HG02938 (cell line): ENCODE measurements at regions not wholly inside any gene's neighbourhood (a gene's known extent, or its start where the extent isn't known, plus 50 kb on each side); places are given as distances from the start of the nearest gene placed in this dataset.

Source experiments
- ATAC-seq: cut with Tn5 transposase; IDR thresholded peaks from one replicate; pipeline ENCODE4 v1.9.1; 2021; ENCODE audit warnings: mild to moderate bottlenecking, moderate library complexity; ENCODE audit not compliant: unreplicated experiment

DNA sequence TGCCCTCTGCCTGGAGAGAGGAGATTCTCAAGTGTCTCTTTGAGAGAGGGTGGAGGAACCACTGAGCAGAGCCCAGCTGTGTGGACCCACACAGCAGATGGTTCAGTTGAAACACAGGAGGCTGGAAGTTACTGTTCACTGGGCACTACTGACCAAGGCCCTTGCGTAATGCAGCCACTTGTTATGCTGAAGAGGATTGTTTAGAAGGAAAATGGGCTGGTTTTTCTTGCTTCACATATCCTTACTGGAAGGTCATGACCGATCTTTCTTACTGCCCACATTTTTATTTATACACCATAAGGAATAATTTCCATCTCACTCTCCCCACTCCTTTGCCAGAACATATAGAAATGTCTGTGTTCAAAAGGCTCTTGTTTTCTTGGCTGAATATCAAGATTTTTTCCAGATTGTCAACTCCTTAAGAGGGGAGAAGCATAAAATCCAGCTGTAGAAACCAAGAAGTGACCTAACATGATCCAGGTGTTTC is 375.1 kb upstream of the DDHD1 start:
- no peak for ATAC-seq

DNA sequence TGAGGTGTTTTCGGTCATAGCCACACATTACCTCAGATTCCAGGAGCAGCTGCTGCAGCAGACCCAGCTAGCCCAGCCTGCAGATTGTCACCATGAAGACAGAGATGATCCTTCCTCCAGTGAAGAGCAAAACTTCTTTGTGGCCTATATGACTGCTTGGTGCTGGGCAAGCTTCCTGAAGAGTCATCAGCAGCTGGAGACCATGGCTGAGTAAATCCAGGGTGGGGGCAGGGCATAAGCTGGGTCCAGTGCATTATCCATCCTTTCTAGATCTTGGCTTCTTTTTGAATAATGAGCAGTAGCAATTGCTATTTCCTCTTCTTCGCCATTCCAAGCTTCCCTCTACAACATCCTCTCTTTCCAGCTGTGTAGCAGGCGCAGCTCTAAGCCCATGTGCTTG is 373.1 kb upstream of the DDHD1 start:
- ATAC-seq, result no peak

DNA sequence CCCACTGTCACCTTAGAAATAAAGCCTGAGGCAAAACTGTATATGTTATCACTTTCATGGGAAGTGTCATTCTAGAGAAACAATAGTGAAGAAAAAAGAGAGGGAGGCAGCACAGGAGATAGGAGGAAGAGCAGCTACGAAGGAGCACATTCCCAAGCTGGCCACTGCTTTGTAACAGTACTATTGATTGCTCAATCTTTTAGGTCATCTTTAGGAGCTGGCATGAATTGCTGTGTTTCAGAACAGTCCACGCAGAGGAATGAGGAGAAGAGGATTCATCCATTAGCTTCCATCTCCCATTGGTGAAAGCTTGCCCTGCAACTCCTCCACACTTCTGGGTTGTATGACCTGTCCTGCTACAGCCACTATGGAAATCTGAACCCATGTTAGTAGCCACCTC is 372.5 kb upstream of the DDHD1 start:
- ATAC-seq, result no peak

DNA sequence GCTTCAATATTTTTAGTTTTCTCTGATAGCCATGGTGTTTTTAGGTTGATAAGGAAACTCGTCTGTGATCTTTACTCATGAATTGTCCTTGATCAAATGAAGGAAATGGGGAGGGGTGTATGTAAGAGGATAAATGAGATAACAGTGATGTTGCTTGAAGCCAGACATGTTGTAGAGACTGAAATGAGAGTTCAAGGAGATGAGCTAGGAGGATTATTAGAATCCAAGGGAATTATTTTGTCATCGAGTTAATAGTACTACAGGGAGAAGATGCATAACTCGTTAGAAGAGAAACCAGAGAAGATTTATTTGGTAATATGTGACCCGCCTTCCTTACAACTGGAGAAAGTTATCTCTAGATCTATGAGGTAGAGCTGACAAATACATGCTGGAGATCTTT is 371.3 kb upstream of the DDHD1 start:
- no peak for ATAC-seq

DNA sequence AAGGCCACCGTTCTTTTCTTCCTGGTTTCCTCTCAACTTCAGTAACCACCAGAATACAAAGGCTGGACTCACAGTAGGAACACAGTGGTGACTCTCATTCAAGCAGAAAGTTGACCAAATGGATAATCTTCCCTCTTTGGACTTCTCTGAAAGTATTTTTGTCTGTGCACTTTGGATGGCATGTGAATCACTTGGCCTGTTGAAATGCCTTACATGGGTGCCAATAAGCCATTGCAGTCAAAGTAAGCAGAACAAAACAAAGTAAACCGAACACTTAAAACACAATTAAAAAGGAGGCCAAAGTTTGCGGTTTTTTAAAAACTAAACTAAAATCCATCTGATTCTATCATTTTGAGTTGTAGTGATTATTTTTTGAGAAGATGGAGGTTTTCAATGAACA is 370.1 kb upstream of the DDHD1 start:
- no peak for ATAC-seq

DNA sequence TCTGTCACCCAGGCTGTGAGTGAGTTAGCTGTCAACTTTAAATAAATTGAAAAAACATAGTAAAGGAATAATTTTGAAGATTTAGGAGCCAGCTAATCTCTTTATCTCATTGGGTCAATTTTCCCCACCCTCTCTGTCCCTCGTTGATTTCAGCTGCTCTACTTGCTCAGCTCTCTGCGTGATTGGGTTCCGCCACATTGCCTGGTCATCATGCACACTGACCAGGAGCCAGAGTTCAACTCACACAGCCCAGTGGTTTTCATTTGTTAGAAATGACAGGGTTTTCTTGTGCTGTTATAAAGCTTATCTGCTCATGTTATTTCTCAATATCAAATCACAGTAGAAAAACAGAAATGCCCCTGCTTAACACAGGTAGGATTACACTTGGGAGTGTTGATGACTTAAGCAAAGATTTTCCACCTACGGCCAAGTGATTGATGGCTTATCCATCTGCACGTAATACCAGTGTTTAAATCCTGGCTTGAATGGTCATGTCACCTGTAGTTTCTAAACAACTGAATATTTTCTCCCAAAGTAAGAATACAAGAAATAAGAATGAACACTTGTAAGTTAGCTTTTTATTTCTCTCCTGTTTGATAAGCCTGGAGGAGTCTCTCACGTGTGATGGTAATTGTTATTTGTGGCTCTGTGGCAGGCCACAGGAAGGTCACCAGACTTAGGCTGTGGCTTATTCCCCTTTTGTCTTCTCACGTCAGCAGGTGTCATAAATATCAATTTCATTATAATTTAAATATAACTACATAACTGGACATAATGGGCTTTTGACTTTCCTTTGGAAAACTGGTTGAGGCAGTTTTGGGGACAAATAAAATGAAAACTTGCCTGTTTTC is 367.2 kb upstream of the DDHD1 start:
- ATAC-seq, result no peak

DNA sequence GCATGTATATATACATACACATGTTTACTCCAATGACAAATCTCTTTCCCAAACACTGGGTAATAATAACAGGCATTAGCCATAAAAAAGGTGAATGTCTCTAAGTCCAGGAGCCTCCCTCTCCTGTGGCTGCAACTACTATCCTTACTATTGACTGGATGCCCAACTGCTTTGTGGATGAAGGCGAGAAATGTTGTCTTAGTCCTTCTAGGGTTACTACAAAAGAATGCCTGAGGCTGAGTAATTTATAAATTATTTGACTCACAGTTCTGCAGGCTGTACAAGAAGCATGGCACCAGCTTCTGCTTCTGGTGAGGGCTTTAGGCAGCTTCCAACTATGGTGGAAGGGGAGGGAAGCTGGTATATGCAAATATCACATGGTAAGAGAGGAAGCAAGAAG is 366.0 kb upstream of the DDHD1 start:
- ATAC-seq, result no peak

DNA sequence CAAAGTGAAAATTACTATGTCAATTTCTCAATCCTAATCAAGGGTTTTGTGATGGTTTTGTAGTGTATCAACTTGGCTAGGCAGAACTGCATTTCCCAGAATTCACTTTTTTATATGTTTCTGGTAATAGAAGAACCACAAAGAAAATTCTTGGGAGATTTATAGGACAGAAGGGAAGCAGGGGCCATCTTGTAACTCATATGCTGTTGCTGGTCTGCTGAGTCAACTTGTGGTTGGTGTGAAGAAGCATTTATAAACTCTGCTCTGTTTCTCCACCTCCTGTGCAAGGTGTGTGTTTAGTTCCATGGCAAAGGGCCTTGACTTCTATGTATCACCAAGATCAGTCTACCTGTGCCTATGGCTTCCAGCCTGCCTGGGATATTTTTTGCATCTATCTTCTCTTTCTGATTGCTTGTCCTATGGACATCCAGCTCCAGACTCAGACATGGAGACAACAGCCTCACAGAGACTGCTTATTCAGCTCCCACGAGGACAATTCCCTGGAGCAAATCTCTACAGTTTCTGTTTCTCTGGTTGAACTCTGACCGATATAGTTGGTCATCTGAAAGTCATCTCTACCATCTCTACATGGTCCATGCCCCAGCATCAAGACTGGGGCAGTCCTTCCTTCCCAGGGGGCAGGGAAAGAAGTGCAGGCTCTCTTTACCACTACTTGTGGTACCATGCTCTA is 364.3 kb upstream of the DDHD1 start:
- ATAC-seq, result no peak

DNA sequence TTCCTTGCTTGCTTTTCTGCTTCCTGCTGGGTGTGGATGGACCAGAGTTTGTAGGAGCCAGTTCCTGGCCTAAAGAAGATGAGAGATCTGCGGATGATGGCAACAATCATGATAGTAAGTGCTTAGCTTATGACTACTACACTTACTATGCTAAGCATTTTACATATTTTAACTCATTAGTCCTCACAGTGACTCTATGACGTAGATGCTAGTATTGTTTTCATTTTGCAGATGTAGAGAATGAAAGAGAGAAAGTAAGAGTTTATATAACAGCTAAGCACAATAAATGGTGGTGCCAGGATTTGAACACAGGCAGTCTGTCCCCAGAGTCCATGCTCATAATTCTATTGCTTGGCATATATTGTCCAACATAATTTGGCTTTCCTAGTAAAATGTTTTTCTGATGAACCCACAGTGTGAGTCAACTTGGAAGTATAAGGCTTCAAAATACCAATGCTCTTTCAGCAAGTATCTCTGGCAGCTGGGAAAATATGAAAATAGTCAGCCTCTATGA is 363.2 kb upstream of the DDHD1 start:
- ATAC-seq, result no peak

DNA sequence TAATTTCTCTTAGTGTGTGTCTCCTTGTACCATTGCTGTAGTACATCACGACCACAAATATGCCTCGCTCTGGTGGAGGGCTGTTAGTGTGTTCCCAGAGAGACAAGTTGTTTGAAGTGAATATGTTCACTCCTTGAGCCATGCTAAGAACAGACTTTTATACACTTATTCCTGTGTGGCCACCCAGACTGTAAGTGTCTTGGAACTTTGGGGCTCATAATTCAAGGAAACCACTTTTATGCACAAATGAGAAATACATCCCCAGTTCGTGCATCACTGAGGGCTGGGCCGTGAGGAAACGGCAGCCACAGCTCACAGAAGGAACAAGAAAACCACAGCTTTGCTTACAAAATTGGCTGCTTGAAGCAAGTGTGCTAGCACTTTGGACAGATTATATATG is 362.2 kb upstream of the DDHD1 start:
- ATAC-seq, result no peak

DNA sequence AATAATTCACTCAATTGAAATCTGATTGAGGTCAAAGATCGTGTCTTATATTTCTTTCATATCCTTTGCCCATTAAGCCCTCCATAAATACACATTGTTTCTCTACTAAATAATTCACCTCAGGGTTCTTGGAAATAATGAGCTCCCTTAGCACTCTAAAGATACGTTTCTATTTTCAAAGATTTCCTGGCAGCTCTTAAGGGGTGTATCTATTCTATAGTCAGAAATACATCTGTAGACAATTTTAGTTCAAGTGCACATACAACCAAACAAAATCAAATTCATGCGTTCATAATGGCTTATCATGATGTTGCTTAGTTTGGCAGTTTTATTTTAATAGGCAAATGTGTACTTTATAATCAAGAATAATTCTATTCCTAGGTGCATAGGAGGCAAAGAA is 361.1 kb upstream of the DDHD1 start:
- ATAC-seq, result no peak

DNA sequence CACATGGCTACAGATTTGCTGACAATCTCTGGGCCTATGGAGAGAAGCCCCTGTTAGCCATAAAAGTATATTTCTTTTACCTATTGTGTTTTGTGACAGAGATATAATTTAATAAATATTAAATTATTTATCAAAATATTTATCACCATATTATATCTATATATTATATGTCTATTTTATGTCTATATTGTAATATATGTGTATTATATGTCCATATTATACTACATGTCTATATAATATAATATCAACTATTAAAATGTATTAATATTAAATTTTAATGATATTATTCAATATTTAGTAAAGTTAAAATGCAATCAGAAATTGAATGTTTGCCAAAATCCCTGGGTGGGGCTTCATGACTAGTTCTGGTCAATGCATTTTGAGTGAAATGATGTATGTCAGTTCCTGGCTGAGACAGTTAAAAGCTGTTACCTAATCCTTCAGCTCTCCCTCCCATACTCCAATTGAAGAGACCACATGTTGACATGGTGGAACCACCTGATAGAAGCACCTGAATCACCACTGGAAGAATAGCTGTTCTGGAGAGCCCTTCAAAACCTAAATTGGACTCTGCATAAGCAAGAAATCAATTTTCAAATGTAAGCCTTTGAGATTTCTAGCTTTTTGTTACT is 357.3 kb upstream of the DDHD1 start:
- ATAC-seq, result no peak

DNA sequence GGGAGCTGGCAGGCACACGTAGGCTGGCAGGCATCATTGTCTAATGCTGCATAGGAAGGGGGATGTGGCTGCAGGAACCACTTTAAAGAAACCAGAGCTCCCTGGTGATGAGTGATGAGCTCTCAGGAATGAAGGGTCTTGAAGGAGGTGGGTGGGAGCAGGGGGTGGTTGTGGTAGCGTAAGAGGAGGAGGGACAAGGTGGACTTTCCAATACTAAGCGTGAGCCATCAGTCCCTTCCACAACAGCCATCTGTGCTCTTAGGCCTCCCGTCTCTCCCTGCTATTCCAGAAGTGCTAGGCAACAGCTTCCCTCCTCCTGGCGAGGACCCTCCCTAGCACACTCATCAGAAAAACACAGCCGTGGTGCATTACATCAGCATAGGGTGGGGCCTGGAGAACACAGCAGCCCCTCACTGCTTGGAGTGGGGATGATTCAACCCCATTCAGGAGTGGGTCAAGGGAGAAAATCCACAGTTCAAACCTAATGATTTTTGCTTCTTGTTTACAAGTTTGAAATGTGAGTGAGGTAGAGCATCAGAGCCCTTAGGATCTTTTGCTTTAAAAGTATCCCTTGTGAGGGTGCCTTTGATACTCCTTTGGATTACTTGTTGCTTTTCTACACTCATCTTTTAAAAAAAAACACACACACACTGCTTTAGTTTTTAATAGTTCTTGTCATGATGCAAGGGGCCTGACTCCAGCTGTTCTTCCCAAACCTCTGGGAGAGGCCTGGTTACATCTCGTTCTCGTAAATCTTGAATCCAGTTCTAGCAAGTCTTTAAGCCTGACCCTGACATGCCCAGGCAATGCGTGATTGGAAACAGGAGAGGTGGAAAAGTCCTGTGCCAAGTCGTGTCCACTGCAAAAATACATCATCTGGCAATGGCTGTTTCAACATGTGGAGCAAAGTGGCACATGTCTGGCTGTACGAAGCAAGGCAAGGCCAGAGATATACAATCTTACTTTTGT is 356.4 kb upstream of the DDHD1 start:
- ATAC-seq, result no peak

DNA sequence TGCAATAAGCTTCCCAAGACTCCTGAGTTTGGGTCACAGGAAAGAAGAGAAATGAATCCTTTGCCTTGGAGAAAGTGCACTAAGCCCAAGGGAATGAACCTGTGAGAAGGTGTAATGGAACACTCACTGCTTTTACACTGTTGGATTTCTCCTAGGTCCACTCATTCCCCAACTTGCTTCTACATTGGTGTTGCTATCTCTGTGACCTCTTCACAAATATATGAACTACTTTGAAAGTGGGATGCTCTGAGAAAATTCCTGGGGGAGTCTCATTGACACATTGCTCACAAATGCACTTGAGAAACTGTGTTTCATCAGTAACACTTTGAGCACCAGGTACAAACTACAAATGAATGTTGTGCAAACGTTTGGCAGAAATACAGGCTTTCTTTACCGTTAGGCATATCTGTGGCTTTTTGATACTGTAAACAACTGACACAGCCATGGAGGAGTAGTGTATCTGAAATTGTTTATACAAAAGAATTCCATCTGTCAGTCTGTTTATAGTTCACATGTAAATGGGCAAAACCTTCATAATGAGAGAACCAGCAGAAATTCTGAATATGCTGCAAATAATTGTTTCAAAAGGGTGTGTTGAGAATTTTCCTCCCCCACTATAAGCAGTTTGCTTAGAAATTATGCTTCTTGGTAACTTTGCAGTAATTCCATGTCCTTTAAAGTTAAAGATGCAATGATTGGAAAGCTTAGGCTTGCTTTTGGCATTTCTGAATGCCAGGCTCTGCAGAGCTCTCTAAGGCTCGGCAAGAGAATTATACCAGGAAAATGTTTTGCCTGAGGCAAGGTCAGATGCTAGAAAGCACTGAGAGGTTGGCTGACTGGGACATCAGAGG is 348.5 kb upstream of the DDHD1 start:
- no peak for ATAC-seq

DNA sequence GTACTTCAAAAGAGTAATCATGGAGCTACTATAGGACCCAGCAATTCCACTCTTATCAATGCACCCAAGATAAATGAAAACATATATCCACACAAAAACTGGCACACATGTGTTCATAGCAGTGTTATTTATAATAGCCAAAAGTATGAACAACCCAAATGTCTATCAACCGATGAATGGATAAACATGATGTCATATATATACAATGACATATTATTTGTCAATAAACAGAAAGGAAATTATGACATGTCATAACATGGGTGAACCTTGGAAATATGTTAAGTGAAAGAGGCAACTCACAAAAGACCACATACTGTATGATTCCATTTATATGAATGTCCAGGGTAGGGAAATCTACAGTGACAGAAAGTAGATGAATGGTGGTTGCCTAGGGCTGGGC is 347.1 kb upstream of the DDHD1 start:
- ATAC-seq, result no peak

DNA sequence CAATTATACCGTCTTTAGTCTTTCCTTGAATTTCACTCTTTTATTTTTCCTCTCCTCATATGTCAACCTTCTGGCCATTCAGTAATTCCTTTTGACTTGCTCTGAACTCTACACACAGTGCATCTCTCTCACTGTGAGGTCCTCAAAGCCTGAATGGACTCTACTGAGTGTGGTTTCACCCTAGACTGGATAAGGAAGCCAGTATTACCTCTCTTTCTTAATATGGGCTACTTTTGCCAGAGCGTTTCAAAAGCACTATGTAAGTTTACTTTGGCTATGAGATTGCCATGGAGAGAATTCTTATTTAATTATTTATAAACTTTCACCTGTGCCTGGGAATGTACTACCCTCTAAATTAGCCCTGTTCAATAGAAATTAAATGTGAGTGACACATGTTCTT is 343.5 kb upstream of the DDHD1 start:
- ATAC-seq, result no peak

DNA sequence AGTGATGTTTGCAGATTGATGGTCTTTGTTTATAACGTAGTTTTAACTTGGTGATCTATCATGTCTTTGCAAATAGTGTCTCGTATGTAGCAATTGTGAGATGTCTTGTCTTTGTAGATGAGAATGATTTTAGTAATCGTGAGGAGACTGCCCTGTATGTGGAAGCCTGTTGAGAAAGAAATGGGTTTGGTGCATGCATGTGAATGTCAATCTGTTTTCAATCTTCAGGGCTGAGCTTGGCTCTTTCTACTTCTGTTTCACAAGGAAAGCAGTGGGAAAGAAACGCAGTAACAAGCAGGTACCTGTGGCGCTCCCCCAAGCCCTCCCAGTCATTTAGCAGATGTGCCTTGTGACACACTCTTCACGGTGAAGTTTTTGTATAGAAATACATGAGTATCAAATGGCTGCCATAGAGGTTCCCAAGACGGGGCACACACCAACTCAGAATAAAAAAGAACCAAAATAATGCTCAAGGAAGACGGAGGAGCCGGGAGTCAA is 342.8 kb upstream of the DDHD1 start:
- ATAC-seq, result no peak

DNA sequence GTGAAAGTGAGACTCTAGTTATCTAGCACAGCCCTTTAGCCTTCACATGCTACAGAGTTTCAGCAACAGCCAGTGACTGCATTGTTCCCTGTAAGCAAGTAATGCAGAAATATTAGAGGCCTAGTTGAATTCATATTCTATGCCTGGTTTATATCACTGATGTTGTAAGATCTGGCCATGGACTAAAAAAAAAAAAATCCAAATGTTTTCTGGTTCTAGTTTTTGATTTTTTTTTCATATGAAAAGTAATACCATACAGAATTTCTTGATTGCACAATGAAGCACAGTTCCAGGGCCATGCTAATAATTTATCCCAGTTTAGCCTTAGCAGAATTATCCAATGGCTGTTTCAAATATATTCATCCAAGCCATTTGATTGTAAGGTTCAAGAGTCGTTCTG is 341.5 kb upstream of the DDHD1 start:
- no peak for ATAC-seq

DNA sequence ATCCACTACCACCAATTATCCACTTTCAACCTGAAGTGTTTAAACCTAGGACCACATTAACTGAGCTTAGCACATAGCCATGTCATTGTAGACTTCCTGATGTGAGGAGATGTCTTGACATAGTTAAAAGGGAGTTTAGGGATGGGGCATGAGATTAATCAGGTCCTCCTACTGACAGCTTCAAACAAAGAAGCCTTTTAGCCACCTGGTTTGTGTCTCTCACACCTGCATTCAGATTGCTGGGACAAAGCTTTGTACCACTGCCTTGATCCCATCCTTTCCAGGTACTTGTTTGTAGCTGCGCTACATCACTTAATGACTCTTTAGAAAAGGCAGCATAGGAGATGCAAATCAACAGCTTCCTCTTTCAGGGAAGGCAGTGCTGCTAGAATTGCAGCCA is 340.7 kb upstream of the DDHD1 start:
- no peak for ATAC-seq
